Astrocyte (in vitro differentiated cells and primary cell): ENCODE measurements at regions not wholly inside any gene's neighbourhood (a gene's known extent, or its start where the extent isn't known, plus 50 kb on each side); places are given as distances from the start of the nearest gene placed in this dataset.

ENCODE experiments used
- EZH2 ChIP-seq: IDR thresholded peaks from 2 replicates; pipeline ENCODE4 v1.6.1; 2012; ENCODE audit warnings: mild to moderate bottlenecking, low read length, inconsistent platforms; ENCODE audit not compliant: insufficient read depth
- TF ChIP-seq, protein P1 (sequence below): IDR thresholded peaks from 2 replicates; pipeline ENCODE4 v1.5.1; 2011; ENCODE audit warnings: low read depth, mild to moderate bottlenecking, inconsistent platforms, low read length, moderate library complexity; ENCODE audit not compliant: insufficient read depth

DNA sequence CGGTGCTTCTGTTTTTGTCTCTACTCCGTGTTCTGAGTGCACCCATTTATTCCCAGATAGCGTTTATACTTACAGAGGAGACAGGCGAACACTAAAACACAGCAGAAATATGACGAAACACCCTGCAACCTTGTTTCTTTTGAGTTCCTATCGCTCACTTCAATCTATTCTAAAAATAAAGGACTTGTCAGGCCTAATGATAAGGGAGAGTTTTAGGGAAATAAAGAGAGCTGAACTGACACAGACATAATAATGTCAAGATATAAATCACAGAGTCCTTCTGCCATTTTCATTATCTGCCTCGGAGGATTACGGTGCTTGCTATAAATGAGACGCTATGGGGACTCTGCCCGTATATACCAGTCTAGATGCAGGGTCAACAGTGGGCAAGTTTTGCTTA is 659.7 kb upstream of the SALL3 start:
- TF ChIP-seq, protein P1, sequence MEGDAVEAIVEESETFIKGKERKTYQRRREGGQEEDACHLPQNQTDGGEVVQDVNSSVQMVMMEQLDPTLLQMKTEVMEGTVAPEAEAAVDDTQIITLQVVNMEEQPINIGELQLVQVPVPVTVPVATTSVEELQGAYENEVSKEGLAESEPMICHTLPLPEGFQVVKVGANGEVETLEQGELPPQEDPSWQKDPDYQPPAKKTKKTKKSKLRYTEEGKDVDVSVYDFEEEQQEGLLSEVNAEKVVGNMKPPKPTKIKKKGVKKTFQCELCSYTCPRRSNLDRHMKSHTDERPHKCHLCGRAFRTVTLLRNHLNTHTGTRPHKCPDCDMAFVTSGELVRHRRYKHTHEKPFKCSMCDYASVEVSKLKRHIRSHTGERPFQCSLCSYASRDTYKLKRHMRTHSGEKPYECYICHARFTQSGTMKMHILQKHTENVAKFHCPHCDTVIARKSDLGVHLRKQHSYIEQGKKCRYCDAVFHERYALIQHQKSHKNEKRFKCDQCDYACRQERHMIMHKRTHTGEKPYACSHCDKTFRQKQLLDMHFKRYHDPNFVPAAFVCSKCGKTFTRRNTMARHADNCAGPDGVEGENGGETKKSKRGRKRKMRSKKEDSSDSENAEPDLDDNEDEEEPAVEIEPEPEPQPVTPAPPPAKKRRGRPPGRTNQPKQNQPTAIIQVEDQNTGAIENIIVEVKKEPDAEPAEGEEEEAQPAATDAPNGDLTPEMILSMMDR: no peak
- no peak for TF ChIP-seq EZH2
